ENCODE measurements at regions not wholly inside any gene's neighbourhood (a gene's known extent, or its start where the extent isn't known, plus 50 kb on each side); places are given as distances from the start of the nearest gene placed in this dataset.
"Not testable (repeated sequence)": the region's sequence is repeated elsewhere in the genome, so short reads cannot be mapped to it uniquely, and the experiment has no call there.

GRCh38 chrX:42432552-42432951 is 345.4 kb downstream of the PPP1R2C start:
- no peak for DNase-seq

- DNase-seq, result no peak
Measured at GRCh38 chrX:42422961-42423360, 355.0 kb downstream of the PPP1R2C start.

- no peak for DNase-seq
Measured at GRCh38 chrX:42420426-42420825, 357.5 kb downstream of the PPP1R2C start.

- no peak for DNase-seq
Measured at GRCh38 chrX:42415636-42416035, 362.3 kb downstream of the PPP1R2C start.

- DNase-seq, result no peak
Measured at GRCh38 chrX:42414057-42414456, 363.9 kb downstream of the PPP1R2C start.

- no peak for DNase-seq
Measured at GRCh38 chrX:42399632-42400024, 378.3 kb downstream of the PPP1R2C start.

GRCh38 chrX:42398967-42399631 is 378.9 kb downstream of the PPP1R2C start:
- no peak for DNase-seq

- DNase-seq, result no peak
Measured at GRCh38 chrX:42396136-42396535, 381.8 kb downstream of the PPP1R2C start.

GRCh38 chrX:42392846-42393245 is 385.1 kb downstream of the PPP1R2C start:
- no peak for DNase-seq

- DNase-seq, result no peak
Measured at GRCh38 chrX:42386681-42387080, 391.3 kb downstream of the PPP1R2C start.

- DNase-seq, result no peak
Measured at GRCh38 chrX:42385730-42386129, 392.2 kb downstream of the PPP1R2C start.

GRCh38 chrX:42384956-42385355 is 393.0 kb downstream of the PPP1R2C start:
- DNase-seq, result no peak

- no peak for DNase-seq
Measured at GRCh38 chrX:42378857-42379256, 399.1 kb downstream of the PPP1R2C start.

- DNase-seq, result no peak
Measured at GRCh38 chrX:42375086-42375485, 402.9 kb downstream of the PPP1R2C start.

- DNase-seq, result no peak
Measured at GRCh38 chrX:42366181-42366580, 411.8 kb downstream of the PPP1R2C start.

- DNase-seq, result no peak
Measured at GRCh38 chrX:42362219-42362618, 415.7 kb downstream of the PPP1R2C start.

GRCh38 chrX:42342981-42343380 is 419.6 kb upstream of the CASK start:
- not testable (repeated sequence) for DNase-seq

Data from NCI-H2029 treated with DMSO at 0.1 percent for 48 hours (cell line).